T-helper 1 cell (primary cell): ENCODE measurements at regions not wholly inside any gene's neighbourhood (a gene's known extent, or its start where the extent isn't known, plus 50 kb on each side); places are given as distances from the start of the nearest gene placed in this dataset.
"Not testable (repeated sequence)": the region's sequence is repeated elsewhere in the genome, so short reads cannot be mapped to it uniquely, and the experiment has no call there.

Experiments used
- DNase-seq, 5 donors: peaks; one replicate each; pipeline ENCODE4 v3.0.0-alpha.2; 2012 to 2020

DNA sequence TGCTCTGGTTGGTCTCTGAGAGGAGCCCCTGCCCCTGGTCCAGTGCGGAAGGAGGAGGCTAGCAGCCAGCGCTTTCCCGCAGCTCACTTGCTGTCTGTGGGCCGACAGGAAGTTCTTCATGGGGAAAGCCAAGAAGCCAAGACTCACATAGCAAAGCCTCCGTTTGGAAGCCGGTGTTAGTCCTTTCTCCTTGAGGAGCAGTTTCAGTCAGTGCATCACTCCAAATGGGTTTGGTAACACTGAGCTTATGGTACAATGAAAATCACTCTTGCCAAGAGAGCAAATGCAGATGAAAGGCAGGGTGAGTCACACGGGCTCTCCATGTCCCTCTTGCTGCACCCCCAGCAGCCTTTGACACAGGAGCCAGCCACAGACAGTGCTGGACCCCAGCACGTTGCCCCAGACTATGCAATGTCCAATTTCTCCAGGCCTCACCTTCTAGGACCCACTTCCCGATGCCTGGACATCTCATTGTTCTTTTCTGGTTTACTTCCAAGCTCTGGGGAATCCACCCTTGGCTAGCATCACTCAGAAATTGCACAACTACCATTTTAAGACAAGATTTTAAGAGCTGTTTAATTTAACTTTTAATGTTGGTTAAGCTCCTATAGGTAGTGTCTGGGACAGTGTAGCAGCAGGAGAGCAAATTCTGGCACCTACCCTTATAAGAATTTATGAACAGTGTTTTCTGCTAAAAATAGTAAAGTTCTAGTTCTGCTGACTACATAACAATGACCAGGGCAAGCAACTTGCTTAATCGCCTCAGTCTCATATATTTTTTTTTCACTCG is 174.9 kb downstream of the ASB1 start:
- DNase-seq: no peak

DNA sequence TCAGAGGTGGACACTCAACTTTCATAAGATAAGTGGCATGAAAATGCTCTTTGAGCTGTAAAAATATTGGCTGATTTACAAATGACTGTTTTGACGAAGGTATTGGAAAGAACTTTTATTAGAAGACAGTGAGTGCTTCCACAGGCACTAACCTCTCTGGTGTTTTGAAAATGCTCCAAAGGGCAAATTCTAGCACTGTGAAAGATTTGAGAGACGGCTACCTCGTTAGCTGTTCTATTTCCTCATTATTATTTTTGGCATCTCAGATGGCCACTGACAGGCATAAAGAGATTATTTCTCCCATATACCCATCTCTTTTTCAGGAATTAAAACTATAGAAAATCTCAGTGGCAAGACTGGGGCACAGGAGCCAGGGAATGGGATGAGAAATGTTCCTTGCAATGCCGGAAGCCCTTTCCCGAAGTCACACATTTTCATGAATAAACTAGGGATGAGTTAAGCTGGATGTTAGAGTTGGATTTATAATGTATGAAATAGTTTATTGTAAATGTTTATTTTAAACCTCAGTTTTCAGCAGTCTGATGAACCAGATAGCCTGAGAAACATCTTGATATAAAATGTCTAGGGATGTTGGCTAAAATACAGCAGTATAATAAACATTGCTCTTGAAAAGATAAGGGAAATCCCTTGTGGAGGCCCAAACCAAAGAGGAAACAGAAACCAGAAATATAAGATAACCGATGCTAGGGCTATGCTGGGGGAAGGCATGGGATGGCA is 175.7 kb downstream of the ASB1 start:
- no peak for DNase-seq

DNA sequence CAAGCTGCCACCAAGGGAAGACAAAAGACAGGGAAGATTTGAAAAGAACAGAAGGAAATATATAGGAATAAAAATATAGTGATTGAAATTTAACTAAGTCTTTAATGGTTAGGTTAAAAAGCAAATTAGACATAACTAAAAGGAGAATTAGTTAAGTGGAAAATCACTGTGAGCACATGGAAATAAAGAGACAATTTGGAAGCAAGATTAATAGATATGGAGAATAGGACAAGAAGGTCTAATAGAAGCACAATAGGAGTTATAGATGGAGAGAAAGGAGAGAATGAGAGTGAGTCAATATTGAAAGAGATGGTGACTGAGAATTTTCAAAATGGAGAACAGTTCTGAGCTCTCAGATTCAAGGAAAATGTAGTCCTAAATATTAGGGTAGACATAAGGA is 176.9 kb downstream of the ASB1 start:
- no peak for DNase-seq

DNA sequence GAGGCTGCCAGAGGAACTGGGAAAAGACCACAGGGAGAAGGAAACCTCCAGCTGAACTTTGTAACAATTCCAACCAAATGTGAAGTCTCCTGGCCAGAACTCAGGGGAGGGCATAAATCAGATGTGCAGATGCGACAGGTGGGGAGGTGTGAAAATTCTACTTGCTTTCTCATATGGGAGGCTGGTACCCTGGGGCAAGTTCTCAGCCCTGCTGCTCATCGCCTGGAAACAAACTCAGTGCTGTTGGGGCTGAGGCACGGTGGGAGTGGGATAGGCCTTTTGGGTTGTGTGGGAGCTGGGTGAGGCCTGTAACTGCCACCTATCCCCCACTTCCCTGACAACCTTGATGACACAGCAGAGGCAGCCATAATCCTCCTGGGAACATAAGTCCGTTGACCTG is 179.6 kb downstream of the ASB1 start:
- DNase-seq: no peak

DNA sequence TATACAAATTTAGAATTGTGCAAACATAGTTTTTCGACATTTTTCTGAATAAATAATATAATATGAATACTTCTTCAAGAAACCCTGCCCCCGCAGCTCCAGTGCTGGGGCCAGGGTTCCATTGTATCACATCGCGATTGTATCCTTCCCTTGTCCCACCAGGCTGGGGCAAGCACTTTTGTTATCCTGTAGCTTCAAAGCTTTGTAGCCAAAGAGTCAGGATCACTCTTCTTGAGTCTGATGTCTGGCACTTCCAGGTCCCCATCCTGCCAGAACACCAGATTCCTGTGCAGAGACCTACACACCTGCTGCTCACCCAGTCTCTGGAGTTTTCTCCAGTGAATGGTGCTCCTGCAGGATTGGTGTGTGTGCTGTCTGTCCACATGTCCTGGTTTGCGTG is 186.9 kb downstream of the ASB1 start:
- DNase-seq: no peak

DNA sequence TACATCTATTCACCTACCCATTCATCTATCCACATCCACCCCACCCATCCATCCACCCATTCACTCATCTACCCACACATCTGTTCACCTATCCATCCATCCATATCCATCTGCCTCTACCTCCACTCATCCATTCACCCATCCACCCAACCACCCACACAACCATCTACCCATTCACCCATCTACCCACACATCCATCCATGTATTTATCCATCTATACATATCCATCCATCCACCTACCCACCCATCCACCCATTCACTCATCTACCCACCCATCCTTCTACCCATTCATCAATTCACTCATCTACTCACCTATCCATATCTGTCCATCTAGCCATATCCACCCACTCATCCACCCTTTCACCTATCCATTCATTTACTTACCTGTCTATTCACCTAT is 187.6 kb downstream of the ASB1 start:
- no peak for DNase-seq

DNA sequence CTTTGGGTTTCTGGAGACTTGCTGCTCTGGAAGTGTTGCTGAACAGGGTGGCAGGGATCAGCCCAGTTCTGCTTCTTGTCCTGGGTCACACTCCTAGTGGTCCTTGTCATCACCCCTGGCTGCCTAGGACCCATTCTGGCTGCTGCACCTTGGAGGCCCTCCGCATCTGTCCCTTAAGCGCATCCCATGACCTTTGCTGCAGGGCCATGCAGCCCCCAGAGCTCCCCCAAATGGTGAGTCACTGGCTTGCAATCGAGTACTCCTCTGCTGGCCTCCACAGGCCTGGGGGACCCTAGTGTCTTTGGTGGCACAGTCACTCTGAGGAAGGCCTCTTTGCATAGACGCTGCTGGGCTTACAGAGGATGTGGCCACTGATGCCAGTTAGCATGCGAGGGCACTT is 188.5 kb downstream of the ASB1 start:
- DNase-seq: no peak

DNA sequence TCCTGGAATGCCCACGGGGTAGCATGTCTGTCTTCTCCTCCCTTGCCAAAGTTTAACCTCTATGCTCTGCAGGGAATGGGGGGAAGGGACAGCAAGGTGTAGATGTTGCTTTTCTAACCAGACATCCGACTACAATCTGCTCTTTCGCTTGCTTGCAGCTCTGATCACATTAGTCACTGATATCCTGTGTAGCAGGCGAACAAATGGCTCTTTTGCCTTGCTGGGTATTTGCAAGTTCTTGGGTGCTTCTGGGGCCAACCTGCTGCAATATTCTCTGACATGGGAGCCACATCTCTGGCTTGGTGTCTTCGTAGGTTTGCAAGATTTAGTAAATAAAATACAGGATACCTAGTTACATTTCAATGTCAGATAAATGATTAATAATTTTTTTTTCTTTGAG is 190.0 kb downstream of the ASB1 start:
- no peak for DNase-seq

DNA sequence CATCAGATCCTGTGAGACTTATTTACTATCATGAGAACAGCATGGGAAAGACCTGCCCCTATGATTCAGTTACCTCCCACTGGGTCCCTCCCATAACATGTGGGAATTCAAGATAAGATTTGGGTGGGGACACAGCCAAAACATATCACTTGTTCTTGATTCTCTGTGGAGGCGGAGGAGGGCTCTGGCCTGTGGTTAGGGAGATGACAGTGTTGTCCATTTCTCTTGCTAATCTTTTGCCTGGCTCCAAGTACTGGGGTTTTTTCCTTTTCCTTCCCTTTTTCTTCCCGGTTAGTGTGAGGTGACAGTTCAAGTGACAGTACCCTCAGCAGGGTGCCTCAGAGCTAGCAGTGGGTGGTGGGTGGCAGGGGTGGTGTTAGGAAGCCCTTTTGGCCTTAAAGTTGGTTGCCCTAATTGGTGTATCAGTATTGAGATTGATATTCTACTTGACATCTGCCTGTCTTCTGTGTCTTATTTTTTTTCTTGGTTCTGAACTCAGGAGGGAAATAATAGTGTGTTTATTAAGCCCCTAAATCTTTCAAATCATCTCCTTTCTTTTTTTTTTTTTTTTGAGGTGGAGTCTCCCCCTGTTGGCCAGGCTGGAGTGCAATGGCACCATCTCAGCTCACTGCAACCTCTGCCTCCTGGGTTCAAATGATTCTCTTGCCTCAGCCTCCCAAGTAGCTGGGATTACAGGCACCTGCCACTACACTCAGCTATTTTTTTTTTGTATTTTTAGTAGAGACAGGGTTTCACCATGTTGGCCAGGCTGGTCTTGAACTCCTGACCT is 192.0 kb downstream of the ASB1 start:
- DNase-seq: not testable (repeated sequence)

DNA sequence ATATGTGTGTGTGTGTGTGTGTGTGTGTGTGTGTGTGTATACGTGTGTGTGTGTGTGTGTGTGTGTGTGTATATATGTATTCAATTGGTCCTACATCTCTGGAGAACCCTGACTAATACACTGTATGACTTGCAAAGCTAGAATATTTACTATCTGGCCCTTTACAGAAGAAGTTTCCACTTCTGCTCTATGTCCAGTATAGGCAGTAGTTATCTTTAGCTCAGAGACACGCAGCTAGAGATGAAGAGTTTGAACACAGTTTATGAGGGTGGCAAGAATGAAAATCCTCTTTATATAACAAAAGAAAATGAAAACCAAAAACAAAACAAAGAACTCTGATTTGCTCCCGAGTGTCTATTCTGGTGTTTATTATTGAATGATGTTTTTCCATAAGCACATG is 201.2 kb downstream of the ASB1 start:
- no peak for DNase-seq

DNA sequence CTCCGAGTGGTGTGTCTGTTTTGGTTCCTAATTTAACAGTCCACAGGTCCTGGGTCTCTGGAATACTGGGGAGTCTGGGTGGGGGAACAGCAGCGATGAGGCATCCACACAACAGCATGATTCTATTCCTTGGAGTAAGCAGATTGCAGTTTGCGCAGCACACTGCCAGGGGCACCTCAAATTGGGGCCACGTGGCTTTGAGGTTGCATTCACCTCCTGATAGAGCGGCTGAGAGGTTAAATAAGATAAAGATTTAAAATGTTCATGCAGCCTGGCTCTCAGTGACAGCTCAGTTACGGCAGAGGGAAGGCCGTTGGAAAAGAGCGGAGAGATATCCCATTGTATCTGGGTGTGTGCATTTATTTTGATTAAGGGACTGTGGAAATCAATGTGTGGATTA is 202.3 kb downstream of the ASB1 start:
- no peak for DNase-seq

DNA sequence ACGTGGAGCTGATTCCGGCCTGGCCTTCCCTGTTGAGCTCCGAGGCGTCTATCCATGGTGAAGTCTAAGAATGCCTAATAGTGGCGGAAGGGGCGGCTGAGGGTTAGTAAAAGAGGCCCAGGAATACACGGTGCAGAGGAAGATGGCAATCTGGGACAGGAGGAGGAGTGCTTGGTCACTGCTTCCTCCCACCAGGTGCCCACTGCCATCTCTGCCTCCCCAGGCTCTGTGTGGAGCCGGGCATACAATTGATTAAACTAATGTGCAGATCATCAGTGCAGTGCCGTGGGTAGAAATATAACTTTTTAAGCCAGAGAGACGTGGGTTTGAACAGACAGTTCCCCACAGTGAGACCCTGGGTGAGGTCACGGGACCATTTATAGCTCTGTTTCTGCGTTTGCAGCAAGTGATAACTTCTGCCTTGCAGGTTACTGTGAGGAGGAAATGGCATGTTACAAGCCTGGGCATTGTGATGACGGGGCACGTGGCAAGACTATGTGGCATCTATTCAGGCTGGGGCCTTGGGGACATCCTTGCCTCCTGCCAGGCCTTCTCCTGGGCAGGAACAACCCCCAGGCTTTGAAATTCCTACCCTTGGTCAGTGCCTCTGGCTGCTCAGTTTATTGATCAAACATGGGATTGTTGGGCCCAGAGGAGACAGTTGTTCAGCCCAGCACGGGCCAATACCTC is 204.9 kb downstream of the ASB1 start:
- DNase-seq: no peak

DNA sequence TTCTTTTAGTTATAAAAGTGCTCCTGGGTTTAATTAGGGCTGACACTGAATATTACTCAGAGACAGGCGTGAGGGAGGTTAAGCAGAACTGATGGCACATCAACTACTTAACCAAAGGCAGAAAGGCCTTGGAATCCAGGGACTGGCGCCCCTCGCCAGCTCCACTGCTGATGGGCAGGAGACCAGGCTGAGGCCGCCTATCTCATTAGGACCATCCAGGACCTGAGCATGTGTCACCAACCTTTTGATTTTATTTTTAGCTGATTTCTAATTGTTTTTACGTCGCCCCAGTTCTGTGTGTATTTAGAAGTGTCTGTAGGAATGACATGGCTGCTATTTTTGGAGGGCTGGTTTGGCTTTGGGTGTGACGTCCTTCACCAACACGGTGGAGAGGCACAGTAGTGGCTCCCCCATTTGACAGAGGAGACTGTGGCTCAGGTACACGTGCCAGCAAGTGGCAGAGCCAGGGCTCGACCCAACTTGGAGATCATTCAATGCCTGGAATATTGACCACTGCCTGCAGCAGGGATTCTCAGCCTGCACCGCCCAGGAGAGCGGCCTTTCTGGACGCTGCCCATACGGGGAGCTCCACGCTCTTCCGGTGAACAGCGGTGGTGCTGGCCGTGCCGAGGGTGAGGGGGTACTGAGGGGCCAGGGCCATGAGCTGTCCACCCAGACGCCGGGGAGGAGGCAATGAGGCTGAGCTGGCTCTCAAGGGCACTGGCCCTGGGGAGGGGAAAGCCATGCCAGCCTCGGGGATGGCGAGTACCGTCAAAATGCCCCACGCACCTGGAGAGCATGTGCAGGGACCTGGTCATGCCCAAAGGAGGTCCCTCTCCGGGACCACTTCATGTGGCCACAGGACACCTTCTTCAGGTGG is 205.7 kb downstream of the ASB1 start:
- no peak for DNase-seq

DNA sequence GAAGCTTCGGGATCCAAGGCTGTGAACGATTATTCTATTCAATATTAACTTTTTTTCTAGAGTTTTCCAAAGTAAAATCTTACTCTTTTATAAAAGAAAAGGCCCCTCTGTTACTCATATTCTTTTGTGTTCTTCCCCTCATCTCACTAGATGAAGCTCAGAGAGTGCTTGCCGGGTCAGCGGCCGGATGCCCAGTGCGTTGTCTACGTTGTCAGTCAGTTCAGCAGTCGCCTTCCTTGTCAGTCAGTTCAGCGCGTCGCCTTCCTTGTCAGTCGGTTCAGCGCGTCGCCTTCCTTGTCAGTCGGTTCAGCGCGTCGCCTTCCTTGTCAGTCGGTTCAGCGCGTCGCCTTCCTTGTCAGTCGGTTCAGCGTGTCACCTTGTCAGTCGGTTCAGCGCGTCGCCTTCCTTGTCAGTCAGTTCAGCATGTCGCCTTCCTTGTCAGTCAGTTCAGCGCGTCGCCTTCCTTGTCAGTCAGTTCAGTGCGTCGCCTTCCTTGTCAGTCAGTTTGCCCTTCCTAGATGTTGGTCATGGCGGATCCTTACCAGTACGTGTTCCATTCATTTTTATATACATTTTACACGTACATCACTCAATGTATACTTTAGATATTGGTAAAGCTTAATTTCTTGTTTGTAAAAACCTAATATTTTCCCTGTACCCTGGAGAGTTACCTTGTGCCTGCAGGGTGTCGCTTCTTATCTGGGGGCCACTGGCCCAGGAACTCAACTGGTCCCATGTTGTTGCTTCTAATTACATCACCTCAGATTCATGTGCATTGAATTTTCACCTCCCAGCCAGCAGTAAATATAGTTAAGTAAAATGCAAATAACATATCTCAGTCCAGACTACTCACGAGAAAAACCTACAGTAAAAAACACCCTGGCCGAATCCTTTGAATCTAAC is 206.9 kb downstream of the ASB1 start:
- no peak for DNase-seq

DNA sequence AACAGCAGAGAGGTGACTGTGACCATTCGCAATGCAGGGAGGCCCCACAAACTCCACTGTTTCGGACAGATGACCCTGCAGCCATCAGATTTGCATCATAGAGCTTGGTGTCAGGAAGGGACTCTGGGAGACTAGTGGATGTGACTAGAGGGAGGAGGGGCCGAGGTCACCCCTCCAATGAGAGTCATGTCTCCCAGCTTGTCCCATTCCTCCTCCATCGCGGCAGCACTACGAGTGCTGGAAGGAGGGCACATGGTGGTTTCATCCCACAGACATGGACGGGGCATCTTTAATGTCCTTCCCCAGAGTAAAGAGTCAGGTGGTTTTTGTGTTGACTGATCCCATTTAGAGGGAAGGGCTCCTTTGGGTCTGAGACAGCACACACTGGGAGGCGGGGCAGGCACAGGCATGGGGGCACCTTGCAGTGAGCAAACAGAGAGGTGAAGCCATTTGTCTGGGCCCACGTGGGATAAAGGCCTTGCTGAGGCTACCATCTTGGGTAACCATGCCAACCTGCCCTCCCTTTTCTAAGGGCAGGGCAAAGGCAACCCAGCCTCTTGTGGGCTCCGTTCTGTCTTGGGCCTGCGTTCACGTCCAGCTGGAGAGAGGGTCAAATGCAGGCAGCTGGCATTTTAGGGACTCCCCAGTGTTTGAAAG is 208.1 kb downstream of the ASB1 start:
- DNase-seq: no peak

DNA sequence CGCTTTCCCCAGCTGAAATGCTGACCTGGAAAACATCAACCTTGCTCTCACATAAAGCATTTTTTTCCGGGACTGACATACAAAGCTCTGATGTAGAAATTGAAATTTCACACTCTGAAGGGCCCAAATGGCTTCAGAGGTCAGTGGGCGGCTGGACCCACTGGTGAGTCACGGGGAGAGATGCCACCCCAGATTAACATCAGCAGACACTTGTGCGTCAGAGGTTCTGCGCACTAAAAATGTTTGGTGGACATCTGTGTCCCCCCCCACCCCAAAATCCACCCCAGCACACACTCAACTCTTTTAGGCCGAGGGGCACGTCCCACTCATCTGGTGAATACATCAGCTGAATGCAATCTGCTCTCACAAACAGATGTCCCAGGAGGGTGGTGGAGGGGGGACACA is 208.9 kb downstream of the ASB1 start:
- no peak for DNase-seq

DNA sequence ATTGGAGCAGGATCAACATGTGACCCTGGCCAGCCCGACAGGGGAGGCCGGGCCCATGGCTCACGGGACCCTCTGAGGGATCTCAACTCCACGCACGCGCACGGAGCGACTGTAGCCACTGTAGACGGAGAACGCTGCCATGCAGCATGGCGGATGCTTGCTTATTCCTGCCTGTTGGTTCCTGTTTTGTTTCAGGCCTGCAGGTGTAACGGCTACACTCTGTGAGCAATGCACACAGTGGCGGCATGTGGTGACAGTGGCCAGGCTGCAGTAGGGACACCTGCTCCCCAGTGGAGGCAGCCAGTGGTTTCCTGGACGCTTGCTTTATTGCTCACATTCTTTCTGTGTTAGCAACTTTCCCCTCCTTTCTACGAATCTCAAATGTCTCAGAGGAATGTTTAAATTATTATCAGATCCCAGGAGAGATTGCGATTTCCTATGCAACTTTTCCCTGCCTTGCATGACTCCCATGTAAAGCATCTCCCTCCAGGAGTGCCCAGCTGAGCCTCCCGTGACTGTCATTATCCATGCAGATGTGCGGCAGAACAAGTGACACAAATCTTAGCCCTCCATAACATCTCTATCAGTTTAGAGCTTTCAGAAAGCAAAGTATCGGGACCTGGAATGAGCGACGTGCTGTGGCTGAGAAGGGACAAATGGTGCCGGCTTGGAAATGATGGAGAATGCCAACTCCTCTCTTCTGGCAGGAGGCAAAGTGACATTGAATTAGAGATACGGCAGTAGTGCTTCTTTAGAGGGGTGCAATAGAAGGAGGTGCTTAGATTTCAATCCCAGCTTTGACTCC is 209.7 kb downstream of the ASB1 start:
- no peak for DNase-seq

DNA sequence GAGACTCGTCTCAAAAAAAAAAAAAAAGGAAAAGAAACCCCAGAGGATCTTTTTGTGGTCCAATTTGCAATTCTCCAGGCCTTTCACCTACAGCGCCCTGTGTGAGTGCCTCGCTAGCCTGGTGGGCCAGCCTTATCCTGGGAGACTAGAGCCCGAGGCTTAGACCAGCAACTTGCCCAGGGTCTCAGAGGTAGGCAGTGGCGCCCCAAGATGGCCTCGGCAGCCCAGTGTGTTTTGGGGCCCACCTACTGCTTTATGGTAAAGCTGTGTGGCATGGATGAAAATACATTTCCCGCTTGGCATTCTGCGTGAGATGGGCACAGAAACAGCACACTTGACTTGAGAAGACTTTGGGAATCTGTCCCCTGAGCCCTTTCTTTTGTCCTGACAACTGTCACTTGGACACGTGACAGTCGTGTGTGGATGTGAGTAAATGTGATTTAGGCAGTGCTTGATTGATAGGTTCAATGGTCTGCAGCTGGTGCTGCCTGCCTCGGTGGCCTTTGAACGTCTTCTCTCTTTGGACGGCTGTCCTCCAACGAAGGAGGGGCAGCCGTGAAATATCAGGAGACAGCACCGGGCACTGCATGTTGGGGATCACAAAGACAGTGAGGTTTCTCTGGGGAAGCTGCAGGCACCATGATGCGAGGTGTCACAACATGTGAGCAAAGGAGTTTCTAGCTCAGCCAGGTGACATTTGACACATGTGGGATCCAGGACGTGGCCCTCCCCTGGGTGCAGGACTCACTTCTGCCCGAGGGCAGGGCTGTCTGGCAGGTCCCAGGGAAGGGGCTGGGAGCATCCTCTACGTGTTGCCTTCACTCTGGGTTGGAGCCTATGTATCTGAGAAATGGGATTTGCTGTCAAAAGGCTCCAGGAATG is 209.5 kb upstream of the TWIST2 start:
- DNase-seq: no peak
